CD8-positive, alpha-beta memory T cell (primary cell): ENCODE measurements at regions not wholly inside any gene's neighbourhood (a gene's known extent, or its start where the extent isn't known, plus 50 kb on each side); places are given as distances from the start of the nearest gene placed in this dataset.

Source experiments
- CTCF ChIA-PET: fragments of 350-600 bp; sonication (Branson Sonifier 250); formaldehyde crosslinking; loops from one replicate; lab custom pipeline; 2021; ENCODE audit warnings: antibody characterized with exemption; lab: Charles Lee
- POLR2A ChIA-PET: fragments of 350-600 bp; sonication (Branson Sonifier 250); formaldehyde crosslinking; loops from one replicate; lab custom pipeline; 2021; ENCODE audit warnings: antibody characterized with exemption; lab: Charles Lee
- DNase-seq, 5 donors: peaks; one replicate each; pipeline versions ENCODE4 v3.0.0 to v3.0.0-alpha.2; 2020 to 2022; ENCODE audit warnings: mixed read lengths in 1 of 5
- H3K27ac ChIP-seq: one replicate; pipeline ENCODE4 v1.7.0; 2013; ENCODE audit warnings: low read depth, mild to moderate bottlenecking, low read length, moderate library complexity
- H3K27me3 ChIP-seq: 2 replicates; pipeline ENCODE4 v1.7.0; 2013; ENCODE audit warnings: low read length, mild to moderate bottlenecking; ENCODE audit not compliant: insufficient read depth, poor library complexity, severe bottlenecking
- H3K36me3 ChIP-seq: 2 replicates; pipeline ENCODE4 v1.7.0; 2013; ENCODE audit warnings: mild to moderate bottlenecking, low read length, moderate library complexity; ENCODE audit not compliant: insufficient read depth
- H3K4me1 ChIP-seq: 2 replicates; pipeline ENCODE4 v1.7.0; 2013; ENCODE audit warnings: mild to moderate bottlenecking, low read length, moderate library complexity; ENCODE audit not compliant: insufficient read depth
- H3K4me3 ChIP-seq: 2 replicates; pipeline ENCODE4 v1.7.0; 2013; ENCODE audit warnings: mild to moderate bottlenecking, low read length
- H3K9me3 ChIP-seq: 2 replicates; pipeline ENCODE4 v1.7.0; 2013; ENCODE audit warnings: mild to moderate bottlenecking, low read length
- H3K27ac Mint-ChIP-seq, 8 donors: one replicate each; pipeline ENCODE4 v1.8.0; 2020 to 2021; ENCODE audit warnings: mixed read lengths in 8 of 8, mild to moderate bottlenecking in 6 of 8, inconsistent platforms in 3 of 8, moderate library complexity in 3 of 8
- H3K27me3 Mint-ChIP-seq, 2 donors: one replicate each; pipeline ENCODE4 v1.8.0; 2020 to 2021; ENCODE audit warnings: mixed read lengths in 2 of 2, mild to moderate bottlenecking in 1 of 2, moderate library complexity in 1 of 2
- H3K36me3 Mint-ChIP-seq, 3 donors: one replicate each; pipeline ENCODE4 v1.8.0; 2020 to 2021; ENCODE audit warnings: mixed read lengths in 3 of 3, inconsistent platforms in 1 of 3, mild to moderate bottlenecking in 1 of 3
- H3K4me1 Mint-ChIP-seq, 3 donors: one replicate each; pipeline ENCODE4 v1.8.0; 2020 to 2021; ENCODE audit warnings: mixed read lengths in 3 of 3, inconsistent platforms in 1 of 3, mild to moderate bottlenecking in 1 of 3
- H3K4me3 Mint-ChIP-seq, 7 donors: one replicate each; pipeline ENCODE4 v1.8.0; 2020 to 2021; ENCODE audit warnings: mixed read lengths in 7 of 7, mild to moderate bottlenecking in 6 of 7, moderate library complexity in 4 of 7, inconsistent platforms in 2 of 7
- H3K9me3 Mint-ChIP-seq, 5 donors: one replicate each; pipeline ENCODE4 v1.8.0; 2020 to 2022; ENCODE audit warnings: mixed read lengths in 5 of 5, mild to moderate bottlenecking in 3 of 5, moderate library complexity in 2 of 5, inconsistent platforms in 1 of 5

DNA sequence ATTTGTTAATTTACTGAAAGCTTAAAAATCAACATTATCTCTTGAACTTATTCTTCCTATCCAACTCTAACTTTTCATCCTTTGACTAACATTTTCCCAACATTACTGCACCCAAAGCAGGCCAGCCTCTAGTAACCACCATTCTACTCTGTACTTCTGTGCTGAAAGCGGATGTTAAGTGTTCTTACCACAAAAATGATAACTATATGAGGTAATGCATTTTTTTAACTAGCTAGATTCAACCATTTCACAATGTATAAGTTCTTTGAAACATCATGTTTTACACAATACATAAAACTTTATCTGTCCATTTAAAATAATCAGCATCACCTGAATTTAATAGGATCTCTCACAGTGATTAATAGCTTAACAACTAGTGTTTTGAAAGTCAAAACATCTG, 468.5 kb upstream of the MGAT4C start:
- Mint-ChIP-seq H3K4me3 (no peak overlapping the region), H3K27me3 (peaks cover 0 to 2% of the 10 kb centered on the region in 2 donors), H3K36me3 (no peaks in the 10 kb centered on the region), H3K4me1 (no peaks in the 10 kb centered on the region), H3K9me3 (peaks cover 0 to 5% (median 2%) of the 10 kb centered on the region in 5 donors), H3K27ac (no peak overlapping the region)
- ChIA-PET CTCF (no interaction called here), POLR2A (no interaction called here)
- no peaks in the 10 kb centered on the region for H3K27me3 ChIP-seq
- H3K36me3 ChIP-seq: no peaks in the 10 kb centered on the region
- no peak overlapping the region for H3K4me3 ChIP-seq
- H3K9me3 ChIP-seq: no peaks in the 10 kb centered on the region
- H3K4me1 ChIP-seq: no peaks in the 10 kb centered on the region
- DNase-seq: no peak
- no peak overlapping the region for H3K27ac ChIP-seq

DNA sequence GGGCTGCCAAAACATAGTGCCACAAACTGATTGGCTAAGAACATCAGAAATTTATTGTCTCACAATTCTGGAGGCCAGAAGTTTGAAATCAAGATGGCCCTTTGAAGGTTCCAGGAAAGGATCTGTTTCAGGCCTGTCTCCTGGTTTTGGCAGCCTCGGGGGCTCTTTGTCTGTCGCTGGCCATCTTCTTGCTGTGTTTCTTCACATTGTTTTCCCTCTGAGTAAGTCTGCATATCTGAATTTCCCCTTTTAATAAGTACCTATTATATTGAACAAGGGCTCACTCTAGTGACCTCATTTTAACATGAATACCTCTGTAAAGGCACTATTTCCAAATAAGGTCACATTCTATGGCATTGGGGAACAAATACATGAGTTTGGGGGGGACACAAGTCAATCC, 467.1 kb upstream of the MGAT4C start:
- Histone ChIP-seq H3K27ac (no peak overlapping the region), H3K4me3 (no peak overlapping the region), H3K36me3 (no peaks in the 10 kb centered on the region), H3K4me1 (no peaks in the 10 kb centered on the region), H3K9me3 (no peaks in the 10 kb centered on the region), H3K27me3 (no peaks in the 10 kb centered on the region)
- H3K27ac Mint-ChIP-seq: no peak overlapping the region
- no peaks in the 10 kb centered on the region for H3K36me3 Mint-ChIP-seq
- H3K27me3 Mint-ChIP-seq: peaks cover 0 to 2% of the 10 kb centered on the region in 2 donors
- ChIA-PET POLR2A (no interaction called here), CTCF (no interaction called here)
- peaks cover 2 to 8% (median 4%) of the 10 kb centered on the region in 5 donors for H3K9me3 Mint-ChIP-seq
- H3K4me3 Mint-ChIP-seq: no peak overlapping the region
- DNase-seq: no peak
- H3K4me1 Mint-ChIP-seq: no peaks in the 10 kb centered on the region

DNA sequence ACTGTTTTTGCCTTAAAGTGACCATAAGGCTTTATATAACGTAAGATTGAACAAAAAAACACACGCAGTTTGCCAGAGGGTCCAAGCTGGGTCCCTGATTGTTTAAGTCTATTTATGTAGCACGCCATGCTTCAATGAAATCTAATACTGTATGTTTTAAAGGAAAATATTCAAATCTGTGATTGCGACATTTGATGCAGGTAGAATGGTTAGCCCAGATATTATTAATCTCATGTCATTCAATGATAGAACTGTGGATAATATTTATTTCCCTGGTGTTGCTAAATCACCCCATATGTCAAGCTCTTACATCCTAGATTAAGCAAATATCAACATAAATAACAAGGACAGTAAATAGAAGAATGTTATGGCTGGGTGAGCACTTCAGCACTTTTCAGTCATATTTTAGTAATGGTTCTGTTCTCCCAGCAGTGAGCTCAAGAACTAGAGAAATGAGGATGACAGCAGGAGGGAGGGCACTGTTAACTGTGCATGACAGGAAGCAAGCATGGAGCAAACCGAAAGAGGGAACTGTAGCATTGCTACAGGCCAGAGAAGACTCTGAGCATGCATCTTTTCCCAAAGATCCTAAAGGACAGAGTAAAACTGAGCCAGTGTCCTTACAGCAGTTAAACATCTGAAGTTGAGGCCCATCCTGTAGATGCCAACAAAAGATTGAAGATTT, 465.7 kb upstream of the MGAT4C start:
- Histone ChIP-seq H3K4me1 (no peaks in the 10 kb centered on the region), H3K27me3 (no peaks in the 10 kb centered on the region), H3K4me3 (no peak overlapping the region), H3K36me3 (no peaks in the 10 kb centered on the region), H3K27ac (no peak overlapping the region), H3K9me3 (no peaks in the 10 kb centered on the region)
- Mint-ChIP-seq H3K27ac (no peak overlapping the region), H3K27me3 (peaks cover 0 to 2% of the 10 kb centered on the region in 2 donors), H3K9me3 (peaks cover 2 to 8% (median 4%) of the 10 kb centered on the region in 5 donors), H3K36me3 (no peaks in the 10 kb centered on the region), H3K4me1 (no peaks in the 10 kb centered on the region), H3K4me3 (no peak overlapping the region)
- ChIA-PET CTCF (no interaction called here), POLR2A (no interaction called here)
- no peak for DNase-seq

DNA sequence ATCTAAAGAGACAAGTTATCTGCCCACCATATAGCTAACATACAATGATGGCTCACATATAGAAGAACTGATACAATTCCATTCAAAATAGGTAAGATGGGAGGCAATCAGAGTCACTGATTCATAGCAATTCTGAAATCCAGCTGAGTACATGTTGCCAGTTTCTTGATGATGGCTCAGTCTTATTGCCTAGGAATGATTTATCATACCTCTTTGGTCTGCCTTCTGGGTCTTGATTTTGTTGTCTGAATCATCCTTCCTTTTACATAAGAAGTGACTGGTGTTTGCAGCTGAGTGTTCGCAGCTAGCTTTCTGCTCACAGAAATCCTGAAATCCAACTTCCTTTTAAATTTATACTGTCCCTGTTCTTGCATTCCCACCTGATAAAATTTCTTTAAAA, 463.2 kb upstream of the MGAT4C start:
- no peaks in the 10 kb centered on the region for H3K4me1 ChIP-seq
- no peak overlapping the region for H3K27ac Mint-ChIP-seq
- H3K27me3 ChIP-seq: no peaks in the 10 kb centered on the region
- H3K9me3 Mint-ChIP-seq: peaks cover 0 to 11% (median 4%) of the 10 kb centered on the region in 5 donors
- CTCF ChIA-PET: no interaction called here
- H3K27ac ChIP-seq: no peak overlapping the region
- no peaks in the 10 kb centered on the region for H3K4me1 Mint-ChIP-seq
- no peaks in the 10 kb centered on the region for H3K9me3 ChIP-seq
- POLR2A ChIA-PET: no interaction called here
- H3K36me3 Mint-ChIP-seq: no peaks in the 10 kb centered on the region
- no peaks in the 10 kb centered on the region for H3K27me3 Mint-ChIP-seq
- no peak for DNase-seq
- H3K36me3 ChIP-seq: no peaks in the 10 kb centered on the region
- no peak overlapping the region for H3K4me3 ChIP-seq
- no peak overlapping the region for H3K4me3 Mint-ChIP-seq

DNA sequence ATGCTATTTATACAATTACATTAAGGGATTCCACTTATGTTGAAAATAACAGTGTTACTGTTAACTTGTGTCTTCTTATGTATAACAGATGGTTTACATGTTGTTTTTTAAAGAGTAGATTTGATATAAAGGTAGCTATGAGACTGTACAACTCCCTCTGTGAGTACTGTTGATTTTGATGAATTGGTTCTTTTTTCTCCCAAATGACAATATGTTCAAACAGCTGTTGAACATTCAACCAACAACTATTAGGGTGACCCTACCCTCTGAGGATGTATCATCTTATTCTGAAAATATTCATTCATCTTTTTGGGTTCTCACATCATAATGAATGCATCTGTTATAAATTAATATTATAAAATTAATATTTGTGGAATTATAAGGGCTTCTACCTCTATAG, 456.9 kb upstream of the MGAT4C start:
- H3K4me3 Mint-ChIP-seq: no peak overlapping the region
- H3K36me3 ChIP-seq: no peaks in the 10 kb centered on the region
- H3K4me1 ChIP-seq: no peaks in the 10 kb centered on the region
- H3K9me3 Mint-ChIP-seq: peaks cover 4 to 18% (median 13%) of the 10 kb centered on the region in 5 donors
- no peak overlapping the region for H3K4me3 ChIP-seq
- H3K27ac Mint-ChIP-seq: no peak overlapping the region
- no peaks in the 10 kb centered on the region for H3K27me3 Mint-ChIP-seq
- H3K36me3 Mint-ChIP-seq: no peaks in the 10 kb centered on the region
- H3K4me1 Mint-ChIP-seq: no peaks in the 10 kb centered on the region
- no peak for DNase-seq
- POLR2A ChIA-PET: no interaction called here
- CTCF ChIA-PET: no interaction called here
- no peak overlapping the region for H3K27ac ChIP-seq
- no peaks in the 10 kb centered on the region for H3K9me3 ChIP-seq
- no peaks in the 10 kb centered on the region for H3K27me3 ChIP-seq

DNA sequence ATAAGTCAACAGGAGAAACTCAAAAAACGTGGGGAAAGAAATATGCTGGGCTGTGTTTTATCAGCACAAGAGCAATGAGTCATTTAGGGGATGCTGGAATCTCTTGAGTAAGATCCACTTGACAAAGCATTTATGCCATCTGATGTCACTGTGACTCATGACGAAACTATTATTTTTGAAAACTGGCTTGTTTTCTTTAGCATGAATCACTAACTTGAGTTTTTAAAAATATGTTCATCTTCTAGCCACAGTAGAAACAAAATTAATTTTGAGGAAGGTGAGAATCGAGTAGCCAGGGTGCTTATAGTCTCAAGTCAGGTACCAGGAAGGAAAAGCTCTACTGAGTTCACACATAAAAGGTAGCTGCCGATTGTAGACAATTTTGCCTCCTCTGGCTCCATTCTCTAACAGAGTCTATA, 456.2 kb upstream of the MGAT4C start:
- H3K36me3 Mint-ChIP-seq: no peaks in the 10 kb centered on the region
- POLR2A ChIA-PET: no interaction called here
- no peaks in the 10 kb centered on the region for H3K36me3 ChIP-seq
- H3K27me3 Mint-ChIP-seq: no peaks in the 10 kb centered on the region
- H3K9me3 ChIP-seq: no peaks in the 10 kb centered on the region
- no peaks in the 10 kb centered on the region for H3K4me1 ChIP-seq
- no peak overlapping the region for H3K27ac ChIP-seq
- H3K9me3 Mint-ChIP-seq: peaks cover 4 to 18% (median 13%) of the 10 kb centered on the region in 5 donors
- no peak overlapping the region for H3K4me3 ChIP-seq
- no peaks in the 10 kb centered on the region for H3K4me1 Mint-ChIP-seq
- CTCF ChIA-PET: no interaction called here
- no peaks in the 10 kb centered on the region for H3K27me3 ChIP-seq
- H3K27ac Mint-ChIP-seq: no peak overlapping the region
- no peak overlapping the region for H3K4me3 Mint-ChIP-seq
- no peak for DNase-seq

DNA sequence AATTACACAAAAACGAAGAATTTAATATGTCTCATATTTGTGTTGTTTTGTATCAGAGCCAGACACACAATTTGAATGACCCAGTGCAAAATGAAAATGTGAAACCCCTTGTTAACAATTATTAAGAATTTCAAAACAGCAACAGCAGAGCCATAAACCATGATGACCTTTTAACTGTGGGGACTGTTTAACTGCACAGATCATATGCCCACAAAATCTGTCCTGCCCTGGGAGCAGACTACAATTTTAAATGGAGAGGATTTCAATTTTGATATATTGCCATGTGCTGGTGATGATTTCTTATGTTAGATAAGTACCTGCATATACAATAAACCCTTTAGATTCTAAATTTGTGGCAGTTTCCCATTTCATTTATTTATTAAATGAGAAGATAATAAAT, 455.5 kb upstream of the MGAT4C start:
- no peak overlapping the region for H3K4me3 Mint-ChIP-seq
- no peak for DNase-seq
- H3K9me3 Mint-ChIP-seq: peaks cover 6 to 22% (median 18%) of the 10 kb centered on the region in 5 donors
- Histone ChIP-seq H3K9me3 (no peaks in the 10 kb centered on the region), H3K27ac (no peak overlapping the region), H3K27me3 (no peaks in the 10 kb centered on the region), H3K4me3 (no peak overlapping the region), H3K4me1 (no peaks in the 10 kb centered on the region), H3K36me3 (no peaks in the 10 kb centered on the region)
- POLR2A ChIA-PET: no interaction called here
- H3K27ac Mint-ChIP-seq: no peak overlapping the region
- CTCF ChIA-PET: no interaction called here
- H3K36me3 Mint-ChIP-seq: no peaks in the 10 kb centered on the region
- H3K27me3 Mint-ChIP-seq: no peaks in the 10 kb centered on the region
- H3K4me1 Mint-ChIP-seq: no peaks in the 10 kb centered on the region

DNA sequence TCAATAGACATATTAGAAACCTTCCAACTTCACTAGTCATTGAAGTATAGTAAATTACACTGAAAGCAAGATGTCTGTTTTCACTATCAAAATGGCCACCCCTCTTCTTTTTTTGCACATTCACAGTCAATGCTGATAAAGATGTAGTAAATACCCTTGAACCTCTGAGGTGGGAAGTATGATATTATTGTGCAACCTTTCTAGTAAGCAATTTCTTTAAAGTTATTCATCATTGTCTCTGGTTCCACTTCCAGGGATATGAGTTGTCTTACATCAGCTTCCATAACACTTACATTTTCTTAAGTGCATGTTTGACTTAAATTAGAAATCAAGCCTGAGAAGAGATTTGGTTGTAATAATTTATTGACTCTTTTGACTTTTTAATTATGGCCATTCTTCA, 453.9 kb upstream of the MGAT4C start:
- ChIA-PET POLR2A (no interaction called here), CTCF (no interaction called here)
- no peaks in the 10 kb centered on the region for H3K36me3 Mint-ChIP-seq
- no peaks in the 10 kb centered on the region for H3K4me1 ChIP-seq
- no peak for DNase-seq
- H3K4me1 Mint-ChIP-seq: no peaks in the 10 kb centered on the region
- no peak overlapping the region for H3K4me3 ChIP-seq
- H3K4me3 Mint-ChIP-seq: no peak overlapping the region
- H3K36me3 ChIP-seq: no peaks in the 10 kb centered on the region
- H3K27ac ChIP-seq: no peak overlapping the region
- no peaks in the 10 kb centered on the region for H3K27me3 ChIP-seq
- H3K9me3 Mint-ChIP-seq: peaks cover 8 to 22% (median 19%) of the 10 kb centered on the region in 5 donors
- H3K9me3 ChIP-seq: no peaks in the 10 kb centered on the region
- H3K27ac Mint-ChIP-seq: no peak overlapping the region
- no peaks in the 10 kb centered on the region for H3K27me3 Mint-ChIP-seq
